Fibroblast of mammary gland (primary cell): ENCODE measurements at regions not wholly inside any gene's neighbourhood (a gene's known extent, or its start where the extent isn't known, plus 50 kb on each side); places are given as distances from the start of the nearest gene placed in this dataset.

Experiments
- DNase-seq: peaks from one replicate; pipeline ENCODE4 v3.0.0-alpha.2; 2010; ENCODE audit warnings: low read depth
- H3K4me3 ChIP-seq: 2 replicates; pipeline ENCODE4 v1.5.1; 2011; ENCODE audit warnings: low read depth, mild to moderate bottlenecking, low read length, moderate library complexity; ENCODE audit not compliant: control insufficient read depth
- CTCF ChIP-seq: conservative IDR thresholded peaks from 2 replicates; pipeline ENCODE4 v1.5.1; 2011; ENCODE audit warnings: low read depth, low read length, inconsistent platforms; ENCODE audit not compliant: control insufficient read depth, insufficient read depth

- TF ChIP-seq CTCF: no peak
- H3K4me3 ChIP-seq: no peak overlapping the region
- no peak for DNase-seq
Measured at GRCh38 chr11:134784046-134784445, 372.0 kb upstream of the B3GAT1 start.

- H3K4me3 ChIP-seq: no peak overlapping the region
- no peak for TF ChIP-seq CTCF
- DNase-seq: no peak
Measured at GRCh38 chr11:134783234-134783633, 371.2 kb upstream of the B3GAT1 start.

- no peak overlapping the region for H3K4me3 ChIP-seq
- no peak for TF ChIP-seq CTCF
- no peak for DNase-seq
Measured at GRCh38 chr11:134781380-134781866, 369.4 kb upstream of the B3GAT1 start.

- no peak for DNase-seq
- no peak for TF ChIP-seq CTCF
- H3K4me3 ChIP-seq: no peak overlapping the region
Measured at GRCh38 chr11:134780486-134781147, 368.6 kb upstream of the B3GAT1 start.

GRCh38 chr11:134779179-134779578 is 367.1 kb upstream of the B3GAT1 start:
- H3K4me3 ChIP-seq: no peak overlapping the region
- no peak for TF ChIP-seq CTCF
- DNase-seq: no peak

GRCh38 chr11:134768463-134768862 is 356.4 kb upstream of the B3GAT1 start:
- no peak for TF ChIP-seq CTCF
- no peak overlapping the region for H3K4me3 ChIP-seq
- no peak for DNase-seq

GRCh38 chr11:134765565-134765964 is 353.5 kb upstream of the B3GAT1 start:
- DNase-seq: no peak
- TF ChIP-seq CTCF: no peak
- H3K4me3 ChIP-seq: no peak overlapping the region
